Epidermal melanocyte (primary cell): ENCODE measurements at regions not wholly inside any gene's neighbourhood (a gene's known extent, or its start where the extent isn't known, plus 50 kb on each side); places are given as distances from the start of the nearest gene placed in this dataset.
"Not testable (repeated sequence)": the region's sequence is repeated elsewhere in the genome, so short reads cannot be mapped to it uniquely, and the experiment has no call there.

Experiments
- DNase-seq: peaks from one replicate; pipeline ENCODE4 v3.0.0; 2011; ENCODE audit warnings: low spot score; ENCODE audit not compliant: insufficient read length

DNA sequence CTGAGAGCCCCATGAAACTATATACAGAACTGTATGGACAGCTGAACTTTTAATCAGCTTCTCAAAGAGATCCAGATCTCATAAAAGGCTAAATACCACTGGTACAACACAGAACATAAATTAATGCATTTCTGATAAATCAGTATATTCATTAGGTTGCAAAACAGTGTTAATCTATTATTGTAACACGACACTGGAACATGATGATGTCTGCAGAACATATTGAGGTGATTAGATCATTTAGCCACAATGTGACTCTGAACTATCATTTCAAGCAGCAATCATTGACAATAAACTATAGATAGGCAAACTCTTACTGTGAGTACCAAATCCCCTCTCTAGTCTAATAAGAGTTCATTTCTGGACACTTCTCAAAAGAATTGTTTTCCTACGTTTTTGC lies 50.3 kb downstream of the GASK1B start:
- no peak for DNase-seq

DNA sequence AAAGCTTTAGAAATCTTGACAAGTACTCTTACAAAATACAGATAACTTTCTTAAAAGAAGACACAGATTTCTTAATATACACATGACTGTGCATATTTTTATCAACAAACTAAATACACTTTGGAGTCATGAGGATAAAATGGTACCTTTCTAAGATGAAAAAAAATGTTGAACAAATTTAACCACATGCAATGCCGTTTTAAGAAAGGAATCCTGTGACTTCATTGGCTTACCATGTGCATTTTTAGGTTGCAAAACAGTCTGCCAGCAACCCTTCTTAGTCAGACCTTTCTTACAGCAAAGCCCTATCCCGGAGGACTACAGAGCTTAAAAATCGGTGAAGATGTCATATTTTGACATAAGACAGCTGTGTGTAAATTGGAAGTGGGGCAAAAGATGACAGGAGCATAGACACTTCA lies 51.7 kb downstream of the GASK1B start:
- DNase-seq = peak; percentile 55

DNA sequence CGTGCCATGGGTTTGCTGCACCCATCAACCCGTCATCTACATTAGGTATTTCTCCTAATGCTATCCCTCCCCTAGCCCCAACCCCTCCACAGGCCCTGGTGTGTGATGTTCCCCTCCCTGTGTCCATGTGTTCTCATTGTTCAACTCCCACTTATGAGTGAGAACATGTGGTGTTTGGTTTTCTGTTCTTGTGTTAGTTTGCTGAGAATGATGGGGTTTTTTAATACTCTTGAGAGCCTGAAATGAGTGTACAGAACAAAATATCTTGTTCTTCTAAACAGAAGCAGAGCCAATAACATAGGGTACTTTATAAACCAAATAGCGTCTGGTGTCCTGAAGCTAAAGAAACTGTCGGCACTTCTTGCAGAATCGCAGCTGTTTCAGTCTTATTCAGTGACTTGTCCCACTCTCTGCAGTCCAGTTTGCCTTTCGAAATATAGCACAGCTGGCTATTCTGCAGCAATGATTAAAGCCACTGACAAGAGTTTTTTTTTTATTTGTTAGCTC lies 52.1 kb downstream of the GASK1B start:
- DNase-seq = not testable (repeated sequence)

DNA sequence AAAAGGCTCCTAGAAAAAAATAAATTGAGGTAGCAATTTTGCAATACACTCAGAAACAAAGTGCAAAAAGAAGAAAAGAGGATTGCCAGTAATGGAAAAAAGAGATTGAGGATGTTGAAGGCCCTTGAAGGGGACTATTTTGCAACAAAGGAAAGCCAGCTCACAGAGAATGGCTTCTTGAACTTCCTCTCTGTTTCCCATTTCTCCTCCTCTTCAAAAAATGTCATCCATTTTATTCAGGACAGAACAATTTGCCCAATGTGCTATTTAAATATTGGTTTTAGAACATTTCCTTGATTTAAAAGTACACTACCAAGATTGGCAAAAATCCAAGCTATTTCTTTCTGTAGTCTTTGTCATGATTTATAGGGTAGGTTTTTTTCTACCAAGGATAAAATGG lies 60.2 kb downstream of the GASK1B start:
- DNase-seq = no peak

DNA sequence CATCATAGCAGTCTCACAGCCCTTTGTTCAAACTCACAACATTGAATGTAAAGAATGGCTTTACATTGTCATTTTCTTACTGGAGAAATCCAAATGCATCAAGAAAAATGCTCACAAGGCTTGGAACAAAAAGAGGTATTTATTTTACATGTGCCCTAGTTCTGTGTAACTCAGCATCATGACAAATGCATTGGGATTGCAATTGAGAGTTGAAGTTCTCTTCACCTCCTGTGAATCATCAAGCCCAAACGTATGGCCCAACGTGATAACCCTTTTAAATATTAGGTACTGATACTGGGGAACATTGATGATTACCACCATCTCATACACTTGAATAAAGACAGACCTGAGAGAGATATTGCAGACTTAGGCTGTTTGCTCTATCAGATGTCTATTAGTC lies 61.6 kb downstream of the GASK1B start:
- no peak for DNase-seq

DNA sequence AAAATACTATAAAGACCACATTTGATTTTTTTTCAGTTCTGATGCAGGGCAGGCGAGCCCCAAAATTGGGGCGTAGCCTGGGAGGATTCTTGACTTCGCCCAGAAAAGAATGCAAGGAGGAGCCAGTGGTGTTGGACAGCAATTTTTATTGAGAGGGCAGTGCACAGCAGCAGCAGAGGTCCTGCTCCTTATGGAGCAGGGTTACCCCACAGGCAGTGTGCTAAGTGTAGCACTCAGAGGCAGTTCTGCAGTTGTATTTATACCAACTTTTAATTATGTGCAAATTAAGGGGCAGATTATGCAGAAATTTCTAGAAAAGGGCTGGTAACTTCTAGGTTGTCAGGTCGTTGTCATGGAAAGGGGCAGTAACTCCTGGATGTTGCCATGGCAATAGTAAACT lies 69.9 kb downstream of the GASK1B start:
- DNase-seq = no peak

DNA sequence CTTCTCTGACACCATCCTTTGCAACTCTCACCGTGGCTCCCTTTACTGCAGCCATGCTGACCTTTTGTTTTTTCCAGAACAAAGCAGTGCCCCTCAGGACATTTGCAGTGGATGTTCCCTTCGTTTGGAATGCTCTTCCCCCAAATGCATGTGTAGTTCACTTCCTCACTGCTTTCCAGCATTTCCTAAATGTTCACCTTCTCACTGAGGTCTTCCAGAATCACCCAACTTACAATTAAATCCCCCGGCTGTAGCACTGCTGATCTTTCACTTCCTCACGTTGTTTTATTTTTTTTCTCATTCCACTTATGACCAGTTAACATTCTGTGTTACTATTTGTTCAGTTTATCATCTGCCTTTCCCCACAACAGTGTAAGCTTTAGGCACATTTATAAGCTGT lies 73.1 kb downstream of the GASK1B start:
- DNase-seq = no peak

DNA sequence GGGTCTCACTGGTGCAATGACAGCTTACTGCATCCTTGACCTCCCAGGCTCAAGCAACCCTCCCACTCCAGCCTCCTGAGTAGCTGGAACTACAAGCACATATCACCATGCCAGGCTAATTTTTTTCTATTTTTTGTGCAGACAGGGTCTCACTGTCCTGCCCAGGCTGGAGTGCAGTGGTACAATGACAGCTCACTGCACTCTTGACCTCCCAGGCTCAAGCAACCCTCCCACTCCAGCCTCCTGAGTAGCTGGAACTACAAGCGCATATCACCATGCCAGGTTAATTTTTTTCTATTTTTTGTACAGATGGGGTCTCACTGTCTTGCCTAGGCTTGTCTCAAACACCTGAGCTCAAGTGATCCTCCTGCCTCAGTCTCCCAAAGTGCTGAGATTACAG lies 74.0 kb downstream of the GASK1B start:
- DNase-seq = no peak

DNA sequence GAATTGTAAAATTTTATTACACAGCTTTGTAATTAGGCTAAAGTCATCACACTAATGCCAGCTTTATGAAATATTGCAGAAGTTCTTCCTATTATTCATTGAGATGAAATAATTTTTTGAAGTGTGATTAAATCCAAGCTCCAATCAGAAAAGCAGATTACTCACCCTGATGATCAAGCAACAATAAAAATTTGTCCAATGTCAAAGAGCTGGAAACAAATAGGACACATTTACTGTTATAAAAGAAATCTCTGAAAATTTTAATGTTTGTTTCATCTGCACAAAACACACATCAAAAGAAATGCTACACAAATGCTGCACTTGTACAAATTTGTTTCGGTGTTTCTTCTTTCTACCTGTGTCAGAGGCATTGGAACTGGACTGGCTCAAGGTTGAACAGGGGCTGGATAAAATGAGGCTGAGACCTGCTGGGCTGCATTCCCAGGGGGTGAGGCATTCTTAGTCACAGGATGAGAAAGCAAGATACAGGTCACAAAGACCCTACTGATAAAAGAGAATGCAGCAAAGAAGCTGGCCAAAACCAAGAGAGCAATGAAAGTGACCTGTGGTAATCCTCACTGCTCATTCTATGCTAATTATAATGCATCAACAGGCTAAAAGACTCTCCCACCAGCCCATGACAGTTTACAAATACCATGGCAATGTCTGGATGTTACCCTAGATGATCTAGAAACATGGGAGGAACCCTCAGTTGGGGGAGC lies 78.3 kb downstream of the GASK1B start:
- DNase-seq = no peak

DNA sequence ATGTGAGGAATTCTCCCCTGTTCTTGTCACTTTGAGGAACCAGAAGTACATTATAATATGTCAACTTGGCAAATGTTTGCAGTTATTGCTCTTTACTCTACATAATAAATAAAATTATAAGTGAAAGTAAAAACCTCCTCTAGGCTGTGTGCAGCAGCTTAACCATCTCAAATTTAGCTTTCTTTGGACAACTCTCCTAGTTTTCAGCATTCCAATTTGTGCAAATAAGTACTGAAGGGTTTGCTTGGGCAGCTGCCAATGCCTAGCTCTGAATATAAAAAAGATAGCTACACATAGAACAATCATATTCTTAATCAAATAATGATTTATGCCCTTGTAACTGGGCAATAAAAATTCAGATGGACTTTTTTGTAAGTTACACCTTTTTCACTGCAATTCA lies 82.5 kb downstream of the GASK1B start:
- no peak for DNase-seq

DNA sequence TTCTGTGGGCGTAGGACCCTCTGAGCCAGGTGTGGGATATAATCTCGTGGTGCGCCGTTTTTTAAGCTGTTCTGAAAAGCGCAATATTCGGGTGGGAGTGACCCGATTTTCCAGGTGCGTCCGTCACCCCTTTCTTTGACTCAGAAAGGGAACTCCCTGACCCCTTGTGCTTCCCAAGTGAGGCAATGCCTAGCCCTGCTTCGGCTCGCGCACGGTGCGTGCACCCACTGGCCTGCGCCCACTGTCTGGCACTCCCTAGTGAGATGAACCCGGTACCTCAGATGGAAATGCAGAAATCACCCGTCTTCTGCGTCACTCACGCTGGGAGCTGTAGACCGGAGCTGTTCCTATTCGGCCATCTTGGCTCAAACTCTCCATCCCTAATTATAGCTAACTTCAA lies 82.9 kb downstream of the GASK1B start:
- not testable (repeated sequence) for DNase-seq

DNA sequence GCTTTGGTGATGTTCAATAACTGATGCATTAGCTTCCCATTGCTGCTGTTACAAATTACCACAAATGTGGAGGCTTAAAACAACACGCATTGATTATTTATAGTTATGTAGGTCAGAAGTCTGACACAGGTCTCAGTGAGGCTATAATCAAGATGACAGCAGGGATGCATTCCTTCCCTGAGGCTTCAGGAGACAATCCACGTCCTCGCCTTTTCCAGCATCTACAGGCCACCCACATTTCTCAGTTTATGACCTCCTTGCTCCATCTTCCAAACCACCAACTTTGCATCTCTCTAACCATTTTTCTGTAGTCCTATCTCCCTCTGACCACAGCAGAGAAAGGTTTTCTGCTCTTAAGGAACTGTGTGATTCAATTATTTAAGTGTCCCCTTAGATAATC lies 92.5 kb downstream of the GASK1B start:
- no peak for DNase-seq

DNA sequence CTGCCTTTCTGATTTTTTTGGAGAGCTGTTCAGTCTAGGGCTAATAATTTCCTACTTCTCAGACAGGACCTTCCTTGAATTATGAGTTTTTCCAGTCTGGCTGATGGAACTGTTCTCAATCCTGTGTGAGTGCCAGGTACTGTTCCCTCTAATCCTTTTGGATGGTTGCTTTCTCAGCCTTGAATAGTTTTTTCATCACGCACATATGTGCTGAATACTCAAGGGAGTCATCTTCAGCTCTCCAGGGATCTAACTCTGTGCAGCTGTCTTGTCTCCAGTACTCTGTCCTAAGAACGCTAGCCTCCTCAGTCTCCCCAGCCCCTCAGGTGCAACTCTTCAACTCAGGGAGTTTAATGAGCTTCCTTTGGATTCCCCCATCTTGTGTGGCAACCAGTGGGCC lies 93.2 kb downstream of the GASK1B start:
- DNase-seq = no peak

DNA sequence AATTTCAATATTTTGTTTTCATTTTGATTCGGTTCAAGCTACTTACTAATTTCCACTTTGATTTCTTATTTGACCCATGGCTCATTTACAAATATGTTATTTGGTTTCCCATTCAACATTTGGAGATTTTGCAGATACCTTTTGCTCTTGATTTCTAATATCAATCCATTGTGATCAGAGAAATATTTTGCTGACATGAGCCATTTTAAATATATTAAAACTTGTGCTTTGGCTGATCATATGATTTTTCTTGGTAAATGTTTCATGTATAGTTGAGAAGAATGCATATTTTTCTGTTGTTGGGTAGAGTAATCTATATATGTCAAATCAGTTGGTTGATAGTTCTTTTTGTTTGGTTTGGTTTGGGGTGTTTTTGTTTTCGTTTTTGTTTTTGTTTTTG lies 95.0 kb downstream of the GASK1B start:
- DNase-seq = no peak

DNA sequence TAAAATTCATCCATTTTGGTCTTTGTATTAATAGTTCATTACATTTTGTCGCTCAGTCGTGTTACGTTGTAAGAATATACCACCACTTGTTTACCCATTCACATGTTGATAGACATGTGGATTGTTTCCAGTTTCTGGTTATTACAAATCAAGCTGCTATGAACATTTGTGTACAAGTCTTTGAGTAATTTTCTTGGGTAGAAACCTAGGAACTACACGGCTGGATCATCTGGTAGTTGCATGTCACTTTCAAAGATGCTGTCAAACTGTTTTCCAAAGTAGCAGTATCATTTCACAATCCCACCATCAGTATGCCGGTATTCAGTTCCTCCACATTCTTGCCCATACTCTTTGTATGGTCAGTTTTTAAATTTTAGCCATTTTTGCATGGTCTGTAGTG lies 98.0 kb downstream of the GASK1B start:
- no peak for DNase-seq

DNA sequence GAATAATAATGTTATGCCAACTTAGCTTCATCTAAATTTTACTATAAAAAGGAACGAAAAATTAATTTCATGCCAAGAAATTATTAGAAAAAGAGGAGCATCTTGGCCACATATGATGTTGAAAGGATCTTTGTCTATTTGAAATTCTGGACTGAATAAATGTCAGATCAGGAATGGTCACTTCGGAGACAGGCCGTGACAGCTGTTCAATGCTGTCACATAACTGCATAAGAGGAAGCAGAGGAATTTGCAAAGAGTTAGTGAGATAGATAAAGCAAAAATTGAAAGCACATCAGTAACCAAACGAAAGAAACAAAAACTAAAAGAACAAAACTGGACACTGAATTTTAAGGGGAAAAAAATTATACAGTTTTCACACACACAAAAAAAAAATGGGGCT lies 100.9 kb downstream of the GASK1B start:
- DNase-seq = no peak

DNA sequence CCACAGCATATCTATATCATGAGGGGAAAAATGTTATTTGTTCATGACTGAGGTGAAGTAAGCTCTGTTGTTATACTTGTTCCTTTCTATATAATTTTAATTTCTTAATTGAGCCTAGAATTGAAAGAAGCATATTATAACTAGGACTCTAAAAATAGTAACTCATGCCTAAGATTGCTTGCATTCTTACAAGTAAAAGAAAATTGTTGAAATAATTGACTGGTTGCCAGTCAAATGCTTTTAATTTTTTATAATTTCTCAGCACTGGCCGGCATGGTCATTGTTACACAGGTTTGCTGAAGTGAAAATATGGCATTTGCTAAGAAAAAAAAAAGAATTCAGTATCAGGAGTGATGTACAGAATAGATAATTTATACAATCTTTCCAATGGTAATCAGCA lies 104.8 kb downstream of the GASK1B start:
- DNase-seq = no peak

DNA sequence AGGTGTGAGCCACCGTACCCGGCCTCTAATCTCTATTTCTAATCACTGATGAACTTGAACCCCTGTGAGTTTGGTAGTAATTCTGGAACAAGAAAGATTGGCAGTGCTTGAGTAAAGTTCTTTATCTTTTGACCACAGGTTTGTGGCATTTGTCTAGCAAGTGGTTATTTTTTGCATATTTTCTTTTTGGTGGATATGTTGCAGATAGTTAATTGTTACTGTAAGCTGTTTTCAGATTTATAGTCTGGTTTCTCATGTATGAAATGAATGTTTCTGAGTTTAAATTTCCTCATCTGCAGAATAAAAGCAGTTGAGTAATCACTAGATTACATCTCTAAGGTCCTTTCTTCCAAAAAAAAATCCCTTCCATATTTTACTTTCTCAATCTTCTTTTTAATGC lies 105.2 kb downstream of the GASK1B start:
- DNase-seq = no peak

DNA sequence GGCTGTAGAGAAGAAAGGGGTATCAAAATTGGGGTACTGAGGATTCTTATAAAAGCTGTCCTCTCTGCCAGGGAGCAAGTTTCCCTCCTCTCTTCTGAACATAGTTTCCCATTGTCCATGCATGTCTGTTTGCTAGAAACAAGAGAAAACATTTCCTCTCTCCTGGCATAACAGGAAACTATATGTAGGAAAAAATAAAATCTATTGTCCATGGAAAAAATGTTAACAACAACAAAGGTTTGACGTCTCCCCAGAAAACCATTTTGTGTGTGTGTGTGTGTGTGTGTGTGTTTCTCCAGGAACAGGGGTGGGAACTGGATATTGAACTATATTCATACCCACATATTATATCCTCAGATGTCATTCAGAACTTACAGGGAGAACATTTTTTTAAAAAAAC lies 107.2 kb downstream of the GASK1B start:
- DNase-seq = no peak

DNA sequence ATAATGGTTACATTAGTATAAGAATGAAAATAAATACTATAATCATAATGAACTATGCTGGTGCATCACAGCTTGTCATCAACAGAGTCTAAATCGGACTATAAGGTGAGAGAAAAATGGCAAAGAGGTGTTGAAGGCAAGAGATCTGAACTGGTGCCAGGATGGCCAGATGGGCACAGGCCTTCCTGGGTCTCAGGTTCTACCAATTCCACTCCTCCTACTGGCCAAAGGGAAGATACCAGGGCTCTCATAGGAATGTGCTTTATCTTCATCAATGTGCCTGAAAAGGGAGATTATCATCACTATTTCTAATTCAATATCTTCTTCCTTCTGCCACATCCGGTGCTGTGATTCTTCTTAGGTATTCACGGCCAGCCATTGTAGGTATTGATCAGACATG lies 107.6 kb downstream of the GASK1B start:
- no peak for DNase-seq

DNA sequence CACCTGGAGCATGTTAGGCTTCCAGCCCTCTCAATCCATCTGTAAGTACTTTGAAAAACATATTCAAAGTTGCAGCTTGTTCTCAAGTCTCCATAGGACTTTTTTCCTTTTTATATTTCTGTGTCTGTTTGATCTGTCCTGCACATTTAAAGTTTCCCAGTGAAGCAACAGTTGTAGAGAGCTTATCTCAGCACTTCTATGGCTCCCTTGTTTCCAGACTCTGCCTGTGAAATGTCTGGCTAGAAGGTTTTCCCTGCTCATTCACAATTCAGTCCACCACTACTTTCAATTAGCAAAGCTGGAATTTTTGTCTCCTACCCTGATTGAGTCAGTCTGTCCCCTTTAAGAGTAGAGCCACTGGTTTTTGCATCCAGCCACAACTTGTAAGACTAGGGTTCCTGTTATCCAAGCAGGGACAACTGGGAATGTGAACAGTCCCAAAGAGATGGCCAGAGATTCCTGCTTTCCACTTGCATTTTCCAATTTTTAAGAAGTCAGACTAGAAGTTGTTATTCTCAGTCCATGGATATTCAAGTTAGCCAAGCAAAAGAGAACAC lies 116.1 kb downstream of the GASK1B start:
- no peak for DNase-seq

DNA sequence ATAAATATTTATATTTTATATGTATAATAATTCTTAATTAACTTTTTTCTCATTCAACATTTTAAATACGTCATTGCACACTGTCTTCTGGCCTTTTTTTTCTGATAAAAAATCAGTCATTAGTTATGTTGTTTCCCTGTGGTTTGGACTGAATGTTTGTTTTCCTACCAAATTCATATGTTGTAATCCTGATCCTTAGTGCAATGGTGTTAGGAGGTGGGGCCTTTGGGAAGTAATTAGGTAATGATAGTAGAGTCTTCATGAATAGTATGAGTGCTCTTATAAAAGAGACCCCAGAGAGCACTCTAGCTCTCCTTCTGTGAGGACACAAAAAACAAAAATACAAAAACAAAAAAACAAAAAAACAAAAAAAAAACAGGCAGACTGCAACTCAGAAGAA lies 117.2 kb downstream of the GASK1B start:
- no peak for DNase-seq

DNA sequence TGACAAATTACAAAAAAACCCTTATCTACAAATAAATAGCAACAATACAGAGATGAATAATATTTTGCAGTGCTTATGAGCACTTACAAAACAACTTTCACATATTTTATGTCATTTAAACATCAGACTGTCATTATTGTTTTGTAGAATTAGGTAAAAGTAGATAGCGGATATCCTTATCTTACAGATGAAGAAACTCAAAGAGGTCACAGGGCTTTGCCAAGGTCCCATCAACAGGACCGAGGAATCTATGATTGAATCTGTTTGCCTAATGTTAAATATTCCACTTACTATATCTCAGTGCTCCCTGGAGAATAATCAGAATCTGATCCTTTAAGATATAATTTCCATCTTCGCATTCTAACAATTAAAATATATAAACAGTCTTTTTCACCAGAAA lies 119.0 kb downstream of the GASK1B start:
- no peak for DNase-seq
